HepG2 (cell line): ENCODE measurements at regions not wholly inside any gene's neighbourhood (a gene's known extent, or its start where the extent isn't known, plus 50 kb on each side); places are given as distances from the start of the nearest gene placed in this dataset.

ENCODE experiments used
- KAT2B ChIP-seq: fragments of 150-350 bp; IDR thresholded peaks from 2 replicates; pipeline ENCODE4 v1.6.1; 2014; ENCODE audit warnings: low read depth, low read length, borderline replicate concordance
- KAT7 ChIP-seq: IDR thresholded peaks from 2 replicates; pipeline ENCODE4 v1.6.1; 2018; ENCODE audit warnings: borderline replicate concordance, missing compliant biosample characterization
- NFKB2 ChIP-seq: sonication (generic); formaldehyde crosslinking; IDR thresholded peaks from 2 replicates; pipeline ENCODE4 v1.4.0; 2020; ENCODE audit warnings: missing genetic modification reagents, borderline replicate concordance
- TFAP4 ChIP-seq: sonication (generic); IDR thresholded peaks from 2 replicates; pipeline ENCODE4 v1.6.1; 2016; ENCODE audit warnings: low read depth, borderline replicate concordance
- ZSCAN5A ChIP-seq: sonication (generic); formaldehyde crosslinking; IDR thresholded peaks from 2 replicates; pipeline ENCODE4 v1.8.0; 2022; ENCODE audit warnings: mild to moderate bottlenecking, missing genetic modification reagents, borderline replicate concordance
- ZSCAN9 ChIP-seq: IDR thresholded peaks from 2 replicates; pipeline ENCODE4 v1.6.1; 2016; ENCODE audit warnings: borderline replicate concordance

- TF ChIP-seq KAT7 (CRISPR knock-in tag) (no peak), ZSCAN9 (CRISPR knock-in tag) (no peak), NFKB2 (CRISPR knock-in tag) (no peak), TFAP4 (no peak), ZSCAN5A (CRISPR knock-in tag) (no peak), KAT2B (no peak)
Measured at GRCh38 chr5:2178528-2178927, 295.8 kb upstream of the IRX4 start.
